Upper lobe of left lung (tissue), 6 donors: ENCODE measurements at regions not wholly inside any gene's neighbourhood (a gene's known extent, or its start where the extent isn't known, plus 50 kb on each side); places are given as distances from the start of the nearest gene placed in this dataset.

Source experiments
- ATAC-seq, 2 donors: fragments of 200-7000 bp; cut with Tn5 transposase; one replicate each; pipeline ENCODE4 v1.9.1; 2022; ENCODE audit warnings: mild to moderate bottlenecking in 2 of 2, moderate library complexity in 2 of 2; ENCODE audit not compliant: low FRiP score in 2 of 2
- DNase-seq, 2 donors: peaks; one replicate each; pipeline ENCODE4 v3.0.0-alpha.2; 2019 to 2020
- H3K27ac ChIP-seq, 4 donors: fragments of 200-600 bp; sonication (generic); one replicate each; pipeline ENCODE4 v1.5.1; 2016 to 2019
- H3K27me3 ChIP-seq, 4 donors: fragments of 200-600 bp; sonication (generic); one replicate each; pipeline ENCODE4 v1.5.1; 2017 to 2019
- H3K36me3 ChIP-seq, 4 donors: fragments of 200-600 bp; sonication (generic); one replicate each; pipeline ENCODE4 v1.5.1; 2016 to 2019
- H3K4me1 ChIP-seq, 4 donors: fragments of 200-600 bp; sonication (generic); one replicate each; pipeline ENCODE4 v1.5.1; 2018 to 2019
- H3K4me3 ChIP-seq, 4 donors: fragments of 200-600 bp; sonication (generic); one replicate each; pipeline ENCODE4 v1.5.1; 2017 to 2019; ENCODE audit warnings: mild to moderate bottlenecking in 2 of 4, moderate library complexity in 1 of 4
- H3K9me3 ChIP-seq, 4 donors: fragments of 200-600 bp; sonication (generic); one replicate each; pipeline ENCODE4 v1.5.1; 2018 to 2019
- EP300 ChIP-seq, 4 donors: sonication (generic); formaldehyde crosslinking; IDR thresholded peaks; one replicate each; pipeline ENCODE4 v1.5.1; 2017; ENCODE audit warnings: antibody characterized with exemption in 4 of 4, control low read depth in 2 of 4
- POLR2A ChIP-seq, 4 donors: fragments of 450-650 bp; IDR thresholded peaks; one replicate each; pipeline ENCODE4 v1.5.1; 2016 to 2017; ENCODE audit warnings: antibody characterized with exemption in 4 of 4, mild to moderate bottlenecking in 2 of 4
- POLR2AphosphoS5 ChIP-seq, 2 donors: sonication (generic); formaldehyde crosslinking; IDR thresholded peaks; one replicate each; pipeline ENCODE4 v1.5.1; 2017; ENCODE audit warnings: antibody characterized with exemption in 2 of 2
- WGBS, 2 donors: methylation state at CpG; one replicate each; pipeline ENCODE4 v1.1.5; 2017 to 2018; 5-methylcytosine and 5-hydroxymethylcytosine counted together
- TF ChIP-seq, protein P1 (sequence below), 6 experiments: fragments of 450-650 bp in 4 of 6; fragments of 200-600 bp in 2 of 6; sonication (generic) in 2 of 6; IDR thresholded peaks; one replicate each; pipeline ENCODE4 v1.5.1; 2016 to 2019; ENCODE audit warnings: antibody characterized with exemption in 6 of 6
- donor health status: DM: no; HTN: no; CAD: no; lungs with moderate emphysema.
- donor health status: DM: no; HTN: yes; CAD: no; lungs with severe emphysema.

DNA sequence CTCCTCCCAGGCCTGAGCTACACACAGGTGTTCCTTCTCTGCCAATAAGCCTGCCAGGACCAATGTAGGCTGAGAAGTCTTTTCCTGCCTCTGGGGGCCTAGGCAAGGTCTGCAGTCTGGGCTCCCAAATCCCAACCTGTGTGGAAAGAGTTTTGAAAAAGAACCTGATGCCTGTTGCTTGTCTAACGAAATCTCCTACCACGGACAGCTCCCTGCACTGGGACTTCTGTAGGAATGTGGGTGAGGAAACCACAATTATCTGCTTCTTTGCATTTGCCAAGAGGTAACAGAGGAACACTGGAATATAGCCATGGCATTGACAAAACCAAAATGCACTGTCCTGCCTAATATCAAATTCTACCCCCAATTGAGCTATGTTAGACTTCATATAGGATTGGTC is 877.0 kb upstream of the TMEM132C start:
- ATAC-seq (no peak), DNase-seq (no peak)
- Histone ChIP-seq H3K36me3 (no peaks in the 10 kb centered on the region), H3K27ac (no peak overlapping the region), H3K4me3 (no peak overlapping the region), H3K27me3 (no peaks in the 10 kb centered on the region), H3K4me1 (no peaks in the 10 kb centered on the region), H3K9me3 (no peaks in the 10 kb centered on the region)
- 11 to 21% methylated on average over 2 of the region's 2 CpGs for WGBS, 2 donors
- TF ChIP-seq POLR2AphosphoS5 (IDR thresholded peaks at IDR 0.05): no peak
- TF ChIP-seq, protein P1, sequence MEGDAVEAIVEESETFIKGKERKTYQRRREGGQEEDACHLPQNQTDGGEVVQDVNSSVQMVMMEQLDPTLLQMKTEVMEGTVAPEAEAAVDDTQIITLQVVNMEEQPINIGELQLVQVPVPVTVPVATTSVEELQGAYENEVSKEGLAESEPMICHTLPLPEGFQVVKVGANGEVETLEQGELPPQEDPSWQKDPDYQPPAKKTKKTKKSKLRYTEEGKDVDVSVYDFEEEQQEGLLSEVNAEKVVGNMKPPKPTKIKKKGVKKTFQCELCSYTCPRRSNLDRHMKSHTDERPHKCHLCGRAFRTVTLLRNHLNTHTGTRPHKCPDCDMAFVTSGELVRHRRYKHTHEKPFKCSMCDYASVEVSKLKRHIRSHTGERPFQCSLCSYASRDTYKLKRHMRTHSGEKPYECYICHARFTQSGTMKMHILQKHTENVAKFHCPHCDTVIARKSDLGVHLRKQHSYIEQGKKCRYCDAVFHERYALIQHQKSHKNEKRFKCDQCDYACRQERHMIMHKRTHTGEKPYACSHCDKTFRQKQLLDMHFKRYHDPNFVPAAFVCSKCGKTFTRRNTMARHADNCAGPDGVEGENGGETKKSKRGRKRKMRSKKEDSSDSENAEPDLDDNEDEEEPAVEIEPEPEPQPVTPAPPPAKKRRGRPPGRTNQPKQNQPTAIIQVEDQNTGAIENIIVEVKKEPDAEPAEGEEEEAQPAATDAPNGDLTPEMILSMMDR (IDR thresholded peaks at IDR 0.05): no peak
- TF ChIP-seq EP300 (IDR thresholded peaks at IDR 0.05): no peak
- no peak for TF ChIP-seq POLR2A (IDR thresholded peaks at IDR 0.05)

DNA sequence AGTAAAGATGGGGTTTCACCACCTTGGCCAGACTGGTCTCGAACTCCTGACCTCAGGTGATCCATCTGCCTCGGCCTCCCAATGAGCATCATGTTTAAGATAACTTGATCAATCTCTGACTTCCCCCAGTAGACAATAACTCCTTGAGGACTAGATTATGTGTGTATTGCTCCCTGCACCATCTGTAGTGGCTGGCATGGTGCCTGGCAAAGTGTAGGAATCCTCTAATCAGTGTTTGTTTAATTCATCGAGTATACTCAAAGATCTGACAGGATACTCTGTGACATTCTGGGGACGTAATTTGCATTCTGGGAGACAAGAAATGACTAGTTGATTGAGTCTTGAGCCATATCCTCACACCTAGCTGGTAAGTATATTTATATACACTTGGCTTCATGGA is 873.5 kb upstream of the TMEM132C start:
- DNase-seq: no peak
- H3K27me3 ChIP-seq: no peaks in the 10 kb centered on the region
- no peak overlapping the region for H3K4me3 ChIP-seq
- TF ChIP-seq, protein P1 (IDR thresholded peaks at IDR 0.05): no peak
- no peak for TF ChIP-seq EP300 (IDR thresholded peaks at IDR 0.05)
- no peak for TF ChIP-seq POLR2AphosphoS5 (IDR thresholded peaks at IDR 0.05)
- TF ChIP-seq POLR2A (IDR thresholded peaks at IDR 0.05): no peak
- 60 to 70% methylated on average over 4 of the region's 4 CpGs for WGBS, 2 donors
- no peaks in the 10 kb centered on the region for H3K36me3 ChIP-seq
- H3K4me1 ChIP-seq: no peaks in the 10 kb centered on the region
- H3K27ac ChIP-seq: no peak overlapping the region
- no peaks in the 10 kb centered on the region for H3K9me3 ChIP-seq
- no peak for ATAC-seq

DNA sequence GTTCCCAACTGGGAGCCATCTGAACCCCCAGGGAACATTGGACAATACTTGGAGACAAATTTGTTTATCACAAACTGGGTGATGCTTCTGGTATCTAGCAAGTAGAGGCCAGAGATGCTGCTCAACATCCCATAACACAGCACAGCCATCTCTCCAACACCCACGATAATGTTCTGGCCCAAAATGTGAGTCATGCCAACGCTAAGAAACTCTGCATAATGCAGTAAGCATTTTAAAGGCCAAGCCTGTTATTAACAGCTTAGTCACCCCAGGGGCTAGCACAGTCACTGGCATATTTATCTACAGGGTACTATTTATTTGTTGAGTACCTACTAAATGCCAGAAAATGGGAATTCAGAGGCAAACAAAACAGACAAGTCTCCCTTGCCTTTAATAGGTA is 873.1 kb upstream of the TMEM132C start:
- H3K4me1 ChIP-seq: no peaks in the 10 kb centered on the region
- H3K9me3 ChIP-seq: no peaks in the 10 kb centered on the region
- no peaks in the 10 kb centered on the region for H3K36me3 ChIP-seq
- H3K27me3 ChIP-seq: no peaks in the 10 kb centered on the region
- no peak overlapping the region for H3K27ac ChIP-seq
- 75 to 88% methylated on average over 2 of the region's 2 CpGs for WGBS, 2 donors
- TF ChIP-seq, protein P1 (IDR thresholded peaks at IDR 0.05): no peak
- TF ChIP-seq POLR2A (IDR thresholded peaks at IDR 0.05): no peak
- DNase-seq: no peak
- H3K4me3 ChIP-seq: no peak overlapping the region
- no peak for ATAC-seq

DNA sequence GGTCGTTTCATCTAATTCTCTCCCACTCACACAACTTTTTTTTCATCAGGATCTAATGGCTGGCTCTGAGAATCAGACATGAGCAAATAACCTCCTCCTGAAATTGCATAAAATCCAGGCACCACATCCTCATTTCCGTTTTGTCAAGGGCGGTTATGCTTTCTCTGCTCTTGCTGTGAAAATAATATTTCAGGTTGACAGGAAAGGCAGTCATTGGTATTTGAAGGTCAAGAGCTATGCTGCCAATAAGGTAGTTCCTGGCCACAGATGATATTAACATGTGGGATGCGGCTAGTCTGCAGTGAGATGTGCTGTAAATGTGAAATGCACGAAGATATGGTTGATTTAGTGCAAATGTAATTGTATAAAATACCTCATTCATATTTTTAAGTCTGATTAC is 870.2 kb upstream of the TMEM132C start:
- ATAC-seq: no peak
- WGBS, 2 donors: 64 to 69% methylated on average over 5 of the region's 5 CpGs

More for the DNA sequence above, 870.2 kb upstream of the TMEM132C start:
- Histone ChIP-seq H3K4me1 (no peaks in the 10 kb centered on the region), H3K4me3 (no peak overlapping the region), H3K36me3 (no peaks in the 10 kb centered on the region), H3K9me3 (no peaks in the 10 kb centered on the region), H3K27me3 (no peaks in the 10 kb centered on the region), H3K27ac (no peak overlapping the region)
- TF ChIP-seq, protein P1 (IDR thresholded peaks at IDR 0.05): no peak
- TF ChIP-seq EP300 (IDR thresholded peaks at IDR 0.05) (no peak), POLR2AphosphoS5 (IDR thresholded peaks at IDR 0.05) (no peak), POLR2A (IDR thresholded peaks at IDR 0.05) (no peak)
- no peak for DNase-seq
